ENCODE measurements at regions not wholly inside any gene's neighbourhood (a gene's known extent, or its start where the extent isn't known, plus 50 kb on each side); places are given as distances from the start of the nearest gene placed in this dataset.
"Not testable (repeated sequence)": the region's sequence is repeated elsewhere in the genome, so short reads cannot be mapped to it uniquely, and the experiment has no call there.

DNA sequence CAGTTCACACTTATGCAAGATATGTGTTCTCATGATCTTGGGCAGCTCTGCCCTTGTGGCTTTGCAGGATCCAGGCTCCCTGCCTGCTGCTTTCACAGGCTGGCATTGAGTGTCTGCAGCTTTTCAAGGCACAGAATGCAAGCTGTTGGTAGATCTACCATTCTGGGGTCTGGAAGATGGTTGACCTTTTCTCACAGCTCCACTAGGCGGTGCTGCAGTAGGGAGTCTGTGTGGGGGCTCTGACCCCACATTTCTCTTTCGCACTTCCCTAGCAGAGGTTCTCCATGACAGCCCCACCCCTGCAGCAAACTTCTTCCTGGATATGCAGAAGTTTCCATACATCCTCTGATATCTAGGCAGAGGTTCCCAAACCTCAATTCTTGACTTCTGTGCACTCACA lies 500.5 kb downstream of the BRINP3 start:
- DNase-seq = no peak

DNA sequence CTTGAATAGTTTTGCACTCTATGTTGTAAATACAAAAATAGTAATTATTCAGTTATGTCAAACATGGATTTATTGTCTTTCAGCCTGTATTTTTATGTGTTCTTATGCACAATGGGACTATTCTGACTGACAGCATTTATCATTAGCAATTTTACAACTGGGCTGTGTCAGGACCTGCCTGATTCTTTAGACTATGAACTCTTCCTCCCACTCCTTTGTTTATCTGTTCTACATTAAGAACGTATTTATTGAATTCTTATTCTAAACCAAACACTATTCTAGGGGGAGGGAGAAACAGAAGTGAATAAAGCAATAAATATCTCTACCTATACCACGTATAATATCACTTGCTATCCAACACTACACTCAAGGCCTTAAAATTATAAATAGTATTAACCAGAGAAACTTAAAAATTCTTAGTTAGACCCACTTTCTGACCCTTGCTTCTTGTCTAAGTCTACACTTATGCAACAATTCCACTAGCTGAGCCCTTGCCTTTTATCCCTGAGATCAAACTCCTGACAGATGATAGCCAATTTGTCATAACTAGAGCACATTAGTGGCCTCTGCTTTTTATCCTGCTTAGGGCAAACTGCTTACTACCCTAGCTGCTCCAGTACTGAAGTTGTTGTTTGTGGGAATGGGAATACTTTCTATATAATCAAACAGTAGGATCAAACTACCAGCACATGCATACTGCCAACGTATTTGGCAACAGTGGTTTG lies 494.3 kb downstream of the BRINP3 start:
- no peak for DNase-seq

DNA sequence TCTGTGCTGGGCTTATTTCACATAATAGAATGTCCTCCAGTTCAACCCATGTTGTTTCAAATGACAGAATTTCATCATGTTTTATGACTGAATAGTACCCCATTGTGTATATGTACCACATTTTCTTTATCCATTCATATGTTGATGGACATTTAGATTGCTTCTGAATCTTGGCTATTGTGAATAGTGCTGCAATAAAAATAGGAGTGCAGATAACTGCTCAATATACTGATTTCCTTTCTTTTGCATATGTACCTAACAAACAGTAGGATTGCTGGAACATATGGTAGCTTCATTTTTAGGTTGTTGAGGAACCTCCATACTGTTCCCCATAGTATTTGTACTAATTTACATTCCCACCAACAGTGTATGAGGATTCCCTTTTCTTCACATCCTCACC lies 491.1 kb downstream of the BRINP3 start:
- DNase-seq = no peak

DNA sequence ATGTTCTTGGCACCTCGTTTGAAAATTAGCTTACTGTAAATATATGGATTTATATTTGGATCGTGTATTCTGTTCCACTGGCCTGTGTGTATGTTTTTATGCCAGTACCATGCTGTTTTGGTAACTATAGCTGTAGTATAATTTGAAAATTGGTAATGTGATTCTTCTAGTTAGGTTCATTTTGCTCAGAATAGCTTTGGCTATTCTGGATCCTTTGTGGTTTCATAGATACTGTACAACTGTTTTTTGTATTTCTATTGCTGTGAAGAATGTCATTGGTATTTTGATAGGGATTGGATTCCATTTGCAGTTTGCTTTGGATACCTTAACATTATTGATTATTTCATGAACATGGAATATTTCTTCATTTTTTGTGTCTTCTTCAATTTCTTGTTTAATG lies 490.2 kb downstream of the BRINP3 start:
- no peak for DNase-seq

DNA sequence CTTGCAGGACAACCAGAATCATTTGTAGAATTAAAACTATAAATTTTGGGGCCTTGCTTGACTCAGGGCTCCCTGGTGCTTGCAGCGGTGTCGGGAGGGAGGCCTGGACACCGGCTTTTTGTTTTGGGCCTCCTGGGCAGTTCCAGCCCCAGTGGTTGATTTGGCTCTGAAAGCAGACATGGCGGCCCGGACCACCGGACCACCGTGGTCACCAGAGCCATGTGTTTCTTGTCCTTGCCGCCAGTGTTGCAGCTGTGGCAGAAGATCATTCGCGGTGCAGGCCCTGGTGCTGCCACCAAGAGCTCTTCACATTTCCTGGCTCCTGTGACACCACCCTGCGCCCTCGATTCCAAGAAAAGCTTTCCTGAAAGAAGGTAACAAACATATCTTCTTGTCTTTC lies 484.8 kb downstream of the BRINP3 start:
- DNase-seq = no peak

DNA sequence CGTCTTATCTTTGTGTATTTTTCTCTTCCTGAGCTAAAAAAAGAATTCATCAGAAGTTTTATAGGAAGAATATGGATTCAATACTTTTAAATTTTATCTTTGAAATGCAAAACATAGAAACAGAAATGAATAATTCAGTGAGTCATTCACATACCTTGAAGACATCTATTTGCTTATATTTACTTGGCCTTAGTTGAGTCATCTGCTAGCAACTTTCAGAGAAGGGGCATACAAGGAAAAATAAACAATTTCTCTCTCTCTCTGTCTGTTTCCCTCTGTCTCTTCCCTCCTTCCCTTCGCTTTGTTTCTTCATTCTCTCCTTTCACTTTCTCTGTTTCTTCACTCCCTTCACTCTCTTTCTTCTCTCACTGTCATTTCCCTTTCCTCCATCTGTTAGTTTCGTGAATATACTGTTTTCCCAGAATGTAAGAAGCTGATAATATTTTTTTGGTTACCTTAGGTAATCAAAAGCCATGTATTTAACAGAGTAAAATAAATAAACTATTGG lies 477.2 kb downstream of the BRINP3 start:
- DNase-seq = no peak

DNA sequence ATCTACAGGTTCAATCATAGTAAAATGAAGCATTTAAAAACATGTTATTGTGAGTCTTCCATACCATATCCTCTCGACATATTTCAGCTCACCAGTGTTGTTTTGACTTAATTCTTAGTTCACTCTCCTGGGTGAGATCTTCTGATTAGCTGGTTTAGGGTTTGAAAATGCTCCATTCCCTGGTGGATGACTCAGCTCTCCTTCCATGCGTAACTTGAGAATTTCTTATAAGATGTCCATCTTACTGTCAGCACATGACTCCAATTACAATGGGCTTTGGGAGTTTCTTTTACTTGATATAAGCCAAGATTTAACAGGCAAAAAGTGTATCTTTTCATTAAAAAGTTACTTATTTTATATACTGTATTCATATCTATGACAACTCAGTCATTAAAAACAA lies 476.5 kb downstream of the BRINP3 start:
- DNase-seq = no peak

DNA sequence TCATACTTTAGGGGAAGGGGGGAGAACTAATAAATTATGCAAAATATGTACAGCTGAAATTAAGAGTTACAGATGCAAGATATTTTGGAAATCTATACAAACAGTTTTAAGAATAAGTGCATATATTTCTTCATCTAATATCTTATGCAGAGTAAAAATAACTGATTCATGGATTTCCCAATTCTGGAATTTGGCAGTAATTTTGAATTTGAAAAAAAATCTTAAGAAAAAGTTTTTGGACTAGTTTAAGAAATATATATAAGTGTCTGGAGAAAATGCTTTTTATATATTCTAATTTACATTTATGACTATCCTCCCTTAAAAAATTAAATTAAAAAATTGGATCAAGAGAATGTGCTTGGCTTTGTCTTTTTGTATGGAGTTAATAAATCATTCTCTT lies 474.3 kb downstream of the BRINP3 start:
- DNase-seq = no peak

DNA sequence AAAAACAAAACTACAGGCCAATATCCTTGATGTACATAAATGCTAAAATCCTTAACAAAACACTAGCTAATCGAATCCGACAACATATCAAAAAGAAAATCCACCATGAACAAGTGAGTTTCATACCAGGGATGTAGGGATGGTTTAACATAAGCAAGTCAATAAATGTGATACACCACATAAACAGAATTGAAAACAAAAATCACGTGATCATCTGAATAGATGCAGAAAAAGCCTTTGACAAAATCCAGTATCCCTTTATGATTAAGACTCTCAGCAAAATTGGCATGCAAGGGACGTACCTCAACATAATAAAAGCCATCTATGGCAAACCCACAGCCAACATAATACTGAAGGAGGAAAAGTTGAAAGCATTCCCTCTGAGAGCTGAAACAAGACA lies 466.1 kb downstream of the BRINP3 start:
- DNase-seq = no peak

DNA sequence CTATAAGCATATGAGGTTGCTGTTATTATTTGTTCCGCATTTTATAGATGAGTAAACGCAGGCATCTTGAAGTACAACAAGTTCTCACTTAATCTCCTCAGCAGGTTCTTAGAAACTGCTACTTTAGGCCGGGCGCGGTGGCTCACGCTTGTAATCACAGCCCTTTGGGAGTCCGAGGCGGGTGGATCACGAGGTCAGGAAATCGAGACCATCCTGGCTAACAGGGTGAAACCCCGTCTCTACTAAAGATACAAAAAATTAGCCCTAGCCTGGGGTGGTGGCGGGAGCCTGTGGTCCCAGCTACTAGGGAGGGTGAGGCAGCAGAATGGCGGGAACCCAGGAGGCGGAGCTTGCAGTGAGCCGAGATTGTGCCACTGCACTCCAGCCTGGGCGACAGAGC lies 458.5 kb downstream of the BRINP3 start:
- not testable (repeated sequence) for DNase-seq

DNA sequence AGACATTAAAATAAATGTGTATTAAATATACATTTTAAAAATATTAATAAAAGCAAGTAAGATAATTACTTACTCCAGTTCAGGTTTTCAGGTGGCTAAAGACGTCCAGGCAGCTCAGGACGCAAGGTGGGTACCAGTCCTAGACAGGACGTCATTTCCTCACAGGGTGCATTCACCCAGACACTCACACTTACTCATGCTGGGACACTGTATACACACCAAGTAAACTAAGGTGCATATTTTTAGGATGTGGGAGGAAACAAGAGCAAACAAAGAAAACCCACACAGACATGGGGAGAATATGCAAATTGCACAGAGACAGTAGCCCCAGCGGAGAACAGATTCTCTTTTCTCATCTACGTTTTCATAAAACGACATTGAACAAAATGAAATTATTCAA lies 457.9 kb downstream of the BRINP3 start:
- DNase-seq = no peak

DNA sequence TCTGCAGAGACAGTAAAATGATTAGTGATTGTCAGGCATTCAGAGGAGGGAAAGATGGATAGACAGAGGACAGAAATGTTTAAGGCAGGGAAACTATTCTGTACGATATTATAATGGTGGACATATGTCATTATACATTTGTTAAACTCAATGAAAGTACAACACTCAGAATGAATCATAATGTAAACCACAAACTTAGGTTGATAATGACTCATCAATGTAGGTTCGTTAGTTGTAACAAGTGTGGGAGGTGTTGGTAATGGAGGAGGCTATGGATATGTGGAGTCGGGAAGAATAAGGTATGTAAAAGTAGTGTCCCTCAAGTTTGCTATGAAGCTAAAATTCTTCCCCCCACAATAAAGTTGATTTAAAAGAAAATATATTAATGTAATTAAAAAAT lies 455.0 kb downstream of the BRINP3 start:
- DNase-seq = no peak

DNA sequence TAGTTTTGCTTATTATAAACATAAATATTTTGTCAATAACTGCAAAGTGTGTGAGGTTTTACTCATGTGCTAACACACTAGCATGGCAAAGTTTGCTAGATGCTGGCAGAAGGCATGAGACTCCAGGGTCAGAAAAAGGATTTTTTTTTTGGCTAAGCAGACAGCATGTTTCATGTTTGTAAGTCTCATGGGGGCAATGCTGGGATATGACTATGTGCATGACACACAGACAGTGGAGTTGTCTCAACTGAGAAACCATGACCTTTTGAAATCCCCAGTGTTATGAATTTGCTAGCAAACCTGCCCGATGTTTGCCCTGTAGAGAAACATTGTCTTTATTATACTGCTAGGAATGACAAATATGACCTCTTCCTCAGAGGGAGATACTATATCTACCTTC lies 448.2 kb downstream of the BRINP3 start:
- no peak for DNase-seq

DNA sequence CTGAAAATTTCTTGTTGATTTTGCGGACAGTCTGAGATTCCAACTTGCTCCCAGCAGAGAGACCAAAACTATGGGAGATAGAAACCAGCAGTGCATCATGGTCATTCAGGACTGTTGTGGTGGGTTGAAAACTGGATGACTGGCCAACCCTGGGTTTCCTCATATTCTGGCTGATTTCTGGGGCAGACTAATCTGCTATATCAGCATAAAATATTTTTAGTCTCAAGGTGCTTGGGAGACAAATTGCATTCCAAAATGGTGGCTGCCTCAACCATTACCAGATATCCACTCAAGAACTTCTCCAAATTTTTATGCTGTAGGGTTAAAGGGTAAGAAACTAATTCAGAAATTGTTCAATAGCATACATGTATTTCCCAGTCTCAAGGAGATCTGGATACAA lies 434.0 kb downstream of the BRINP3 start:
- DNase-seq = no peak

DNA sequence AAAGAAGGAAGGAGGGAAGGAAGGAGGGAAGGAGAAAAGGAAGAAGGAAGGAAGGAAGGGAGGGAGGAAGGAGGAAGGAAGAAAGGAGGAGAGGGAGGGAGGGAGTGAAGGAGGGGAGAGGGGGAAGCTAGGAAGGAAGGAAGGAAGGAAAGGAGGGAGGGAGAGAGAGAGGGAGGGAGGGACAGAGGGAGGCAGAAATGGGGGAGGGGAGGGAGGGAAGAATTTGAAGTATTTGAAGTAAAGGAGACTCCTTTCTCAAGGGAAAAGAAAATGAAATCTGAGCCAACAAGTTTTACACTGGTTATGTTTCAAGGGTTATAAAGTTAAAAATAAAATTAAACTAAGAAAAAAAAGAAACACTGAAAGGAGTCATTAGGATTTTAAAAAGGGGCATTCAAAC lies 431.4 kb downstream of the BRINP3 start:
- DNase-seq = no peak
